Panc1 (cell line): ENCODE measurements at regions not wholly inside any gene's neighbourhood (a gene's known extent, or its start where the extent isn't known, plus 50 kb on each side); places are given as distances from the start of the nearest gene placed in this dataset.

Experiments used
- CTCF ChIP-seq: fragments of 450-650 bp; IDR thresholded peaks from 2 replicates; pipeline ENCODE4 v1.5.1; 2017; ENCODE audit warnings: mild to moderate bottlenecking
- POLR2AphosphoS5 ChIP-seq: IDR thresholded peaks from 2 replicates; pipeline ENCODE4 v1.6.1; 2012; ENCODE audit warnings: mild to moderate bottlenecking, low read depth, low read length, moderate library complexity
- REST ChIP-seq, 2 experiments: IDR thresholded peaks; 2 replicates each; pipeline ENCODE4 v1.6.1; 2011 to 2012; ENCODE audit warnings: low read depth in 2 of 2, control low read depth in 1 of 2, low read length in 1 of 2, mild to moderate bottlenecking in 1 of 2, moderate library complexity in 1 of 2; ENCODE audit not compliant: insufficient read depth in 1 of 2
- SIN3A ChIP-seq: IDR thresholded peaks from 2 replicates; pipeline ENCODE4 v1.6.1; 2012; ENCODE audit warnings: low read depth, mild to moderate bottlenecking, low read length, moderate library complexity, borderline replicate concordance; ENCODE audit not compliant: insufficient read depth
- TCF7L2 ChIP-seq: IDR thresholded peaks from 2 replicates; pipeline ENCODE4 v1.6.1; 2011; ENCODE audit warnings: mild to moderate bottlenecking, low read depth, low read length, inconsistent platforms

GRCh38 chr10:100693821-100694220 is 51.6 kb upstream of the PAX2 start:
- TF ChIP-seq CTCF (no peak), SIN3A (no peak), REST (IDR thresholded peaks at IDR 0.05; ENCODE audit: insufficient read depth in 1 of 2, low read depth in 2 of 2, low read length in 1 of 2) (no peak), POLR2AphosphoS5 (no peak), TCF7L2 (no peak)
